NCI-H2227 (cell line): ENCODE measurements at regions not wholly inside any gene's neighbourhood (a gene's known extent, or its start where the extent isn't known, plus 50 kb on each side); places are given as distances from the start of the nearest gene placed in this dataset.

Experiments
- DNase-seq: peaks from one replicate; lab custom pipeline; 2025; ENCODE audit not compliant: unreplicated experiment; lab: John Stamatoyannopoulos, UW

DNA sequence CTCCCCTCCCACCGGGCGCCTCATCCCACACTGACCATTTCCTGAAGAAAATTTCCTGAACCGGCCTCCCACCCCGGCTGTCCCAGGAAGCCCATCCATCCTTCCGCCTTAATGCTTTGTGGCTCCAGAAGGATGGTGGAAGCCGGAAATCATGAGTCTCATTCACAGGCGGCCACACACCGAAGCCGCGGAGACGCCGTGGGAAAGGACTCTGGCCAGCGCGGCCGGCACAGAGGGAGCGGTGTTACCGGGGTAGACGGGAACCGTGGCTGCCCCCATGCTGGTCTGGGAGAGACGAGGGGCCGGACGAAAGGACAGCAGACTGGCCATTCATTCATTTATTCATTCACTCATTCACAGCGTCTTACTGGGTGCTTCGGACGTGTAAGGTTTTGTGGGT, 326.8 kb downstream of the SEC14L1 start:
- DNase-seq, result no peak

DNA sequence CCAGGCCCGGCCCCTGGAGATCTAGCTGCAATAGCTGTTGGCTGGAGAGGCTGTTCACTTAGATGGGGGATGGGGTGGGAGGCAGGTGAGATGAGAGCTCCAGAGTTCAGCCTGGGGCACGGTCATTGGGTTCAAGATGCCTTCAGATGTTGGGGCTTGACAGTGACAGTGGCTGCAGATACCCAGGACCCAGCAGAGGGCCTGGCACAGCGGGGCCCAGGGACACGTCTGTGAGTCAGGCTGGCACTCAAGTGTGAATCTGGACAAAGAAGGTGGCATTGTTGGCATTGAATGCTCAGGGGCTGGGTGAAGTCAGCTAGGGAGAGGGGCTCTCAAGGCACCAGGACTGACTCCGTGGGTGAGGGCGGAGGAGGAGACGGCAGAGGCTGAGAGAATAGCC, 328.1 kb downstream of the SEC14L1 start:
- DNase-seq, result no peak

DNA sequence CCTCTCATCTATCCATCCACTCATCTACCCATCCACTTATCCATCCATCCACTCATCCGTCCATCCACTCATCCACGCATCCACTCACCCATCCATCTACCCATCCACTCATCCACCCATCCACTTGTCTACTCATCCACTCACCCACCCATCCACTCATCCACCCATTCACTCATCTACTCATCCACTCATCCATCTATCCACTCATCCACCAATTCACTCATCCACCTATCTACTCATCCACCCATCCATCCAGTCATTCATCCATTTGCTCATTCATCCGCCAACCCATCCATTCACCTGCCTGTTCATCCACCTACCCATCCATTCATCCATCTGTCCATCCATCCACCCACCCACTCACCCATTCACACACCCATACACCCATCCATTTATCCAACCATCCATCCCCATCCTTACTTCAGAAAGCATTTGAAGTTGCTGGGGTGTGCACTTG, 329.6 kb downstream of the SEC14L1 start:
- no peak for DNase-seq

DNA sequence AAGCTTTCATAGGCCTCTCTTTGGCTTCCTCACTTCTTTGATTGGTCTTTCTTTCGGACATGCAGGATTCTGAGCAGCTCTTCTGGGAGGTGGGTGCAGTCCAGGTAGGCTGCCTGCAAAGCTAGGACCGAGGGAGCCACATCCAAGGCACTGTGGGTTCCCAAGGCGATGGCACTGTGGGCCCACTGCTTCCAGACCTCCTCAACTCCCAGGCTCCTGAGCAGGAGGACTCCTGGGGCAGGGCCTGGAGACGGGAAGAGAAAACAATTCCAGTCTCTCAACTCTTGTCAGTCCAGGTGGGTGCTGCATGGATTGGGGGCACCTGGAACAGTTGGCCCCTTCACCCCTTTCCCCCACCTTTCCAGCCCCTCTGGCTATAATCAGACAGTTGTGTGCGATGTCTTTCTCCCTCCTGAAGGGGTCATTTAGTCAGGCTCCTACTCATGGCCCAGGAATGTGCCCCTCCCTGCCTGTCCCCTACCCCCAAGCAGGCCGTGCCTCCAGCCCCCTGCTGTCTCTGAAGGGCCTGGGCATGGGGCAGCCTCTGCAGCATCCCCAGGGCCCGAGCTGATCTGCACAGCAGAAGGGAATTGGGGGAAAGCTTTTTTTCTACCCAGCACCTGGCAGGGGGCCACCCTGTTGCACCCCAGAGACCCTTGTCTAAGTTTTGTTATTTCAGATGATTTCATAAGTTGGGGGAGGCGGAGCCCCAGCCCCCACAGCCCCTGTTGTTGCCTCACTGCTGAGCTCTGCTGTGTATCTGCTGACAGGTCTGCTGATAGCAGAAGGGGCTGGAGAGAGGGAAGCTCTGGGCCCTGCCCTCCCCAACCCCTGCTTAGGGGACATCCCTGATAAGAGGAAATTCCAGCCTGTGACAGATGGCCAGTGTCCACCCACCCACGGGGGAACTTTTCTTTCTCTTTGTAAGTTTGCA, 330.3 kb downstream of the SEC14L1 start:
- no peak for DNase-seq

DNA sequence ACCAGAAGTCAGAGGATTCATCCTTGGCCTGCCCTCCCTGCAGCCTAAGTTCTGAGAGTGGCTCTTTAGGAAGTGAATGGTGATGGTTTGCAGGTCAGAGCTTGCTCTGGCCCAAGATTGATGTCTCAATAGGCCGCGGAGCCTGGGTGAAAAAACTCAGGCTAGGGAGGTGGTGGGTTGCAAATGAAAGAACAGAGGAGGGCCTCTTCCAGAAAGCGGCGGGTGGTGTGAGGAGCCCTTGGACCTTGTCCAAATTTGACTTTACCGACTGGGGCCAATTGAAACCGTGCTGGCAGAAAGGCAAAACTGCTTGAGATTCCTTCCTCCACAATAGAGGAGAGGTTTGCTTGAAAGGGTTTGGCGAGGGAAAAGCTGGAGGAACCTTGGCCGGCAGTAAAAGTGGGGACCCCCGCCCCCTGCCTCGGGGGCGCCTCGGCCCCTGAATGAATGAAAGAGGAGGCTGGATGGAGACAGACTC, 331.3 kb downstream of the SEC14L1 start:
- peak; percentile 45 for DNase-seq

DNA sequence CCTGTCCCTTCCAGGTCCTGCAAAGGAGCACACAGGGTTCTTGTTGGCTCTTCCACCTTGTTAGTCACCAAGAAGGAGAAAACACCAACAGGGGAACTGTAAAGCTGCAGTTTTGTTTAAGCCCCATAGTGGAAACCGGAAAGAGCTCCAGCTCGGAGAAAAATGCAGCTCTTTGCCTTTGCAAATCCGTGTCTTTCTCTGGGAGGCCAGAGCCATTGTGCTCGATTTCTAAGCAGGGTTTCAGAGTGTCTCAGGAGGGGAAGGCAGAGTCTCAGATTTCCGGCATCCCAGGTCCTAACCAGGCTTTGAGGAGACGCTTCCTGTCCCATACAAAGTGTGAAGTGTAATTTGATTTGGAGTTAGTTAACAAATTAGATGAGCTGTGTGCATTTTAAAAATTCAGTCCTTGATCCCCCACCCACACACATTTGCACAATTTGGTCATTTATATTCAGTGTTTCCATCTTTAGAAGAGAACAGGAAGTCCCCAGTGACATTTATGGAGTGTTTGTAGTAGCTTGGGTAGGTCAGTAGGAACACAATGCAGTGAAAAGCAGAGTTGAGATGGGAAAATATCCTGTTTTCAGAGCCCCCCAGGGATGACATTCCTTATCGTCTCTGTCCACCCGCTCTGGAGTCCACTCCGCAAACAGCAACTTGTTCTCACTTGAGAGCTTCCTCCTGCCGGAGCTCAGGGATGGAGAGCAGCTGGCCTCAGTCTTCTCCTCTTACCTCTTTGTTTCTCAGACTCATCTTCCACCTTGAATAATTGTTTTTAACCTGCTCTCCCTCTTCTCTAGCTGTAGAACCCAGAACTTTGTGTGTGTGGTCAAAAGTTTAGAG, 331.9 kb downstream of the SEC14L1 start:
- DNase-seq, result no peak

DNA sequence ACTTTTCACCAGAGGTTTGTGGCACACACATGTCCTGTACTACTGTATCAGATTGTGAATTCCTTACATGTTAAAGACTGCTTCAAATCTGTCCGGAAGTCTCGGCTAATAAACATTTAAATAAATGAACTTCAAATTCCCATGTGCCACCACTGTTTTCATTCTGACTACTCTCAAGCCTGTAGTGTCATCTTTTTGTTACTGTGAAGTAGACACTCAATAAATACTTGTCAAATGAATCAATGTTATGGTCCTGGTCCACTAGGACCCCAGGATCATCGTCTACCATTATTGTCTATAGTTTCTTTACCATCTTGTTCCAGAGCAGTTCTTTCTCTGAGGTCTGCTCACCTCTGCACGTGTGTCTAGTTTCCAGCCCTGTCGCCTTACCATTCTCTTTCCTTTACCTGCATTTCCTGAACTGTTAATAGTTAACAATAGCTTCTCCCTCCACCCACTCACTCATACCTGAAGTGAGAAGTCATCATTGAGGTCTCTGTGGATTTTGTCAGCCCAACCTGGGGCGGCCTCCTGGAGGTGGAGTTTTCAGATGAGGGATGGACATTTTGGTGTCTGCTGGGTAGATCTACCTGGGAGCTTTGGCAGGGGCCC, 333.0 kb downstream of the SEC14L1 start:
- DNase-seq, result no peak

DNA sequence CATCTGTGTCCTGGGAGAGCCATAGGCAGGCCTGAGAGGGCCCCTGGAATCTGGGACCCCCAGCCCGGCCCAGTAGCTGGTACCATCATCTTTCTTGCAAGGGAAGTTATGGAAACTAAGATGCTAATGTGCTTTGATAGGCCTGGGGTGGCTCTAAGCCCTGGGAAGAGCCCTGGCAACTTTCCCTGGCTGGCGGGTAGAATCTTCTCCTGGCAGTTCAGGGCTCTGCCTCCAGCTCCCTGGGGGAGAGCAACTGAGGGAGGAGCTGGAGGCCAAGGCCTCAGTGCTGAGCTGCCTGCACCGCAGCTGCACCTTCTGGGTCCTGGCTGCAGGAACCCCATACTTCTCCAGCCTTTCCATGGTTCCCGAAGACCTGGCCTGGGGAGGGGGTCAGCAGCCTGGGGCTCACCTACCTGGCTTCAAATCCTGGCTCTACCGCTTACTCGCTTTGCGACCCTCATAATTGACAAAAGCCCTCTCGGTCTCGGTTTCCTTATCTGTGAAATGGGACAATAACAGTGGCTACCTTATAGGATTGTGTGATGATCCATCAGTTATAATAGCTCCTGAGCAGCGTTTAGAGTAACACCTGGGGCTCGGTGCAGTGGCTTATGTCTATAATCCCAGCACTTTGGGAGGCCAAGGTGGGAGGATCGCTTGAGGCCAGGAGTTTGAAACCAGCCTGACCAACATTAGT, 333.7 kb downstream of the SEC14L1 start:
- DNase-seq, result no peak

DNA sequence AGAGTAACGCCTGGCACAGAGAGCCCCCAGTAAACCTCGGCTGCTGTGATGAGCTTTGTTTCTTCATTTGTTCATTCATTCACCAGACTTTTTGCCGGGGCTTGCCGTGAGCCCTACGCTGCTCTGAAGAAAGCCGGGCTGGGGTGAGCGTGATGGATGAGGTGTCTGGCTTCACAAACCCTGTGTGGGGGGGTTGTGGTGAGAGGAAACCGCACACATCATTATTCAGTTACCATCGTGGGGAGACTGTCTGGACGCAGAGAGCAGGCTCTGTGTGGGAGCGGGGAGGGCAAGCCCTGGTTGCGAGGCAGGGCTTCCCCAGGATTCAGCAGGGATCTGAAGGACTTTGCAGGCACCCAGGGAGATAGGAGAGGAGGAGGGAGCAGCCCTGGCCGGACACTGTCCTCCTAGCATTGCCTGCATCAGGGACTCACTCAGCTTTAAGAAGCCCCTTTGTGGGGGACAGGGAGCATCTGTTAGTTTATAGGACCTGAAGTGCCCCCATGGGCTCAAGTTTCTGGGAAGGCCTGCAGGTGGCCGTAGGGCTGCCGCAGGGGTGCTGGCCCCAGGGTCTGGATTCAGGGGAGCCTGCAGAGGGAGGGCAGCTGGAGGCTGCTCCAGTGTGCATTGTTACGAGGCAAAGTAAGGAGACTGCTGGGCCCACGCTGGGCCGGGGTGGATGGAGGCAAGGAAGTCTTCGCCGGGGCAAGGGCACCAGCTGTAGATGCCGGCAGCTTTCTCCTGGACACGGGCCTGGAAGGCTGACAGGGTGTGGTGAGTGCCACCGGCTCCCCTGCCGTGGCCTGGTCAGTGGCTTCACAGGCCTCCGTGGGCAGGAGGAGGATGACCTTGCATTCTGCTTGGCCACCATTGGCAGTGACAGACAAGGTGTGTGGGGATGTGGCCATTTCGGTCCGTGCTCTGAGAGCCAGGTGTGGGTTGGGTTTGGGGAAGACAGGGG, 334.5 kb downstream of the SEC14L1 start:
- DNase-seq, result no peak

DNA sequence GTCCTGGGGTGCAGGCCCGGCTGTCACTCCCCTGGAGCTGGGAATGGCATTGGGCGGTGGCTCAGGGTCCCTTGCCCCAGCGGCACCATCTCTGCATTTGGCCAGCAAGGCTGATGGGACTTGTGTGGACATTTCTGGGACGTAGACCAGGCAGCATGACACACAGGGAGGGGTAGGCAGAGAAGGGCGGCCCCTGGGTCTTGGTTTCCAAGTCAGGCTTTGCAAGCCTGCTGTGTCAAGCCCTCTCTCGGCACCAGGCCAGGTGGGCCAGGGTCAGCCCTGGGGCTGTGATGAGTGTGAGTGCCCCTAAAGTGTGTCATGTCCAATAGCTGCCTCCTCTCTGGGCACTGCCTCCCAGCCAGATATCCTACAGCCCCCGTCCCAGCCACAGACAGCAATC, 335.2 kb downstream of the SEC14L1 start:
- no peak for DNase-seq

DNA sequence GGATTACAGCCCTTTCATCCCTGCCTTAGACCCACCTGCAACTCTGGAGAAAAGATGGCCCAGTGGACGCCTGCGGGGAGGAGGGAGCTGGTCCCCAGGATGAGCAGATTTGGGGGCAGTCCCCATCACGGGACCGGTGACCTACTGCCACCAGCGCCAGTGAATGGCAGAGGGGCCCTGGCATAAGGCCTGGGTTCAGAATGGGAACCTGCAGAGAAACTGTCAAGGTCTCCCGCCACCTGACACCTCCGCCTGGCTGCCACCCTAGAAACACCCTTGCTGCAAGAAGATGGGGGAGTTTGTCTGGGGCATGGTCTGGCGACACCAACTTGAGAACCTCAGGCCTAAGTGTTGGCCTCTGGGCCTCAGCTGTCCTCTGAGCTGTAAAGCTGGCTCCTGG, 335.7 kb downstream of the SEC14L1 start:
- DNase-seq, result no peak

DNA sequence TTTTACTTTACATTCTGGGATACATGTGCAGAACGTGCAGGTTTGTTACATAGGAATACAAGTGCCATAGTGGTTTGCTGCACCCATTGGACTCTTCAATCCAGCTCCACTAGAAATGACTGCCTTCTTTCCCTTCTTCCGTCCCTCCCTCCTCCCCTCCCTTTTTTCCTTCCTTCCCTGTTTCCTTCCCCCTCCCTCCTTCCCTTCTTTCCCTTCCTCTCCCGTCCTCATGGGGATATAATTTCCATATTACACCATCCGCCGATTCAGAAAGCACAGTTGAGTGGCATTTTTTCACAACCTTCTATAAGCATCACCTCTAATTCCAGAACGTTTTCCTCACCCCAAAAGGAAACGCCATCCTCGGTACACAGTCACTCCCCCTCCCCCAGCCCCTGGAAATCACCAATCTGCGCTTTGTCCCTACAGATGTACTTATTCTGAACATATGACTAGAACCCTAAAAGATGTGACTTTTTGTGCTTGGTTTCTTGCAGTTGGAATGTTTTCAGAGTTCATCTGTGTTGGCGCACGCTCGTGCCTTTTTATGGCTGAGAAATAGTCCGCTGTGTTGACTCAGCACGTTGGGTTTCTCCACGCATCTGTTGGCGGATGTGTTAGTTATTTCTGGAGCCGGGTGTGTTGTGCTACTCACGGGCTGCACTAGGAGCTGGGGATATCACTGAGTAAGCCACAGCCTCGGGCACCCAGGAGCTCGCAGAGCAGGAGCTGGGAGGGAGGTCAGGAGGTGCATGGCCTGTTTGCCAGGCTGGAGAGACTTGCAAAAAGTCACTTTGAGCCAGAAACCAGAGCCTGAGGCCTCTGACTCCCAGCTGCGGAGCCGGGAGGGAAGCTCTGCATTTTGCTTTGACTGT, 336.4 kb downstream of the SEC14L1 start:
- no peak for DNase-seq

DNA sequence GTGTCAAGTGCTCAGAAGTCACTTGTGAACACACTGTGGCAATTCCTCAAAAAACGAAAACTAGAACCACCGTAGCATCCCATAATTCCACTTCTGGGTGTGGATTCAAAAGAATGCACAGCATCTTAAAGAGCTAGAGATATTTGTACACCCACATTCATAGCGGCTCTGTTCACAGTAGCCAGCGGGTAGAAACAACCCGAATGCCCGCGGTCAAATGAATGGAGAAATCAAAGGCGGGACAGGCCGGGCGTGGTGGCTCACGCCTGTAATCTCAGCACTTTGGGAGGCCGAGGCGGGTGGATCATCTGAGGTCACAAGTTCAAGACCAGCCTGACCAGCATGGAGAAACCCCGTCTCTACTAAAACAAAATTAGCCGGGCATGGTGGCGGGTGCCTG, 337.5 kb downstream of the SEC14L1 start:
- no peak for DNase-seq

DNA sequence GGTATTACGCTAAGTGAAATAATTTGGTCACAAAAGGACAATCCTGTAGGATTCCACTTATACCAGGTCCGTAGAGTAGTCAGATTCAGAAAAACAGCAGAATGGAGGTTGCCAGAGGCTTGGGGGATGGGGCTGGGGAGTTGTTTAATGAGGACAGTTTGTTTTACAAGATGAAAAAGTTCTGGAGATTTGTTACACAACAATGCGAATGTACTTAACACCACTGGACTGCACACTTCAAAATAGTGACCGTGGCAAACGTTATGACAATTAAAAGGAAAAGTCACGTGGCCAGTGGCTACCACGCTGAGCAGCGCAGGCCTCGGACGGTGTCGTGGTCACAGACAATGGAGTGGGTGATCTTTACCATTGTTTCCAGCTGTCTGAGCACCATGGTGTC, 338.1 kb downstream of the SEC14L1 start:
- DNase-seq, result no peak

DNA sequence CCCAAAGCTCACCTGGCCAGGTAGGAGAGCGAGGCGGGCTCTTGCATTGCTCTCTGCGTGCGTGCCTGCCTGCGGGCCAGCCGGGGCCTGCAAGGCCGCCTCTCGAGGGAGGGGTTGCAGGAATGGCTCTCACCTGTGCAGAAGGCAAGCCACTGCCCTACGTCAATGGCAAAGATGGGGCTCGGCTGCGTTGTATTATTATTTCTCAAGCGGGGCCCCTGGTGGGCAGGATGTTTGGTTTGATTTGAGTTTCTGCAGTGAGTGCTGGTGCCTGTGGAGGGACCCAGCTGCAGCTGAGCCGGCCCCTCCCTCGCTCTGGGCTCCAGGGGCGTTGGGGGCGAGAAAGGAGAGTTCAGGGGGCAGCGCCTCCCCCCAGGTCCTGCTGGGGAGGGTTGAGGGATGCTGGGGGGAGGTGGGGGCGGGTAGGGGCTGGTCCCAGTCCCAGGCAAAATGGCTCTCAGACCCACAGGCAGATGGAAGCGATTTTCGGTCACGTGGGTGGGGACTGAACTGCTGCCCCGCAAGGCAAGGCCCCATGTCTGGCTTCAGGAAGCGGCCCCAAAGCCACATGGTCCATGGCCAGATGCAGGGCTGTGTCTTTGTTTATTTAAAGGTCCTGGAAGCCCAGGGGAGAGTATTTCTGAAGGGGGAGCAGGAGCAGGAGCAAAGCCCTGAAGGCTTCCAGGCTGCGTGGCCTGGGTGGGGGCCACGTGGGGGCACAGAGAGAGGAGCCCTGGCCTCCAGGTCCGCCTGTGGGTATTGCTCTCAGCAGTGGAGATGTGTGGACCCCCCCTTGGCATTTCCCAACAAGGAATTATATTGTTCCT, 338.8 kb downstream of the SEC14L1 start:
- no peak for DNase-seq

DNA sequence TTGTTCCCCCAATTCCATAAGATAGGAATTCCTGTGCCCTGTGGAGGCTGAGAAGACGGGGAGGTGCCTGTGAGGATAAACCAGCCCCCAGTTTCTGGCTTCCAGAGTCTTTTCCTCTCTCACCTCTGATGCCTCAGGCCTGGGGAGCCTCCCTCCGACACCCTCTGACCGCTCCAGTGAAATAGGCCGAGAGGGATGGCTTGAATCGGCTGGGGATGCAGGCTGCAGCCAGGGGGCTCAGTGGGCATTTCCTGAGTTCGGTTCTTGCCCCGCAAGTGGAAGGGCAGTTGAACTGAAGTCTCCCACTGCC, 339.4 kb downstream of the SEC14L1 start:
- DNase-seq, result no peak

DNA sequence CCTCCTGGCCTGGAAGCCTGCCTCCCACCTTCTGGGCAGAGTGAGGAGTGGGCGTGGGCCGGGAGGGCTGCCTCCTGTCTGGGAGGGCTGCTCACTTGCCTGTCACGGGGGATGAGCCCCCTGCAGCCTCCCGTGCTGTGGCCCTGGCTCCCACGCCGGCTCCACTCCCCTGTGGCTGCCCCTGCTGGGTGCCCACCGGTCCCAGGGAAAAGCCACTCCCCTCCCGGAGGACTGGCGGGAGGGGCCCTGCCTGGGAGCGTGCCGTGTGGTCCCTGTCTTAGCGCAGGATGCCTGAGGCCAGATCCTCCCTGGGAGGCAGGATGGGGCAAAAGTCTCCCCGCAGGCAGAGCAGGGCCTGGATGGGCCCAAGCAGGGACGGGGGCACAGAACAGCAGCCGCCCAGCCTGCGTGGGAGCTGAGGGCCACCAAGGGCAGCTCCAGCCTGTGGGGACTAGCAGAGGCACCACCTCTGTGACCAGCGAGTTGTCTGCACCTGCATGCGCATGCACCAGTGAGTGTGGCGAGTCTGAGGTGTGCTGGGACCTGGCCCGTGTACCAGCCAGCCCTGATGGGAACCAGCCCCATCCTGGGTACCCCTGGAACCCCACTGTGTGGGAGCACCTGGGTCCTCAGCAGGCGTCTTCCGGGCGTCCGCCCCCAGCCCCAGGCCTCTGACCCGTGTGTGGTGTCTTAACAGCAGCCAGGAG, 339.9 kb downstream of the SEC14L1 start:
- no peak for DNase-seq
